ENCODE measurements at regions not wholly inside any gene's neighbourhood (a gene's known extent, or its start where the extent isn't known, plus 50 kb on each side); places are given as distances from the start of the nearest gene placed in this dataset.

- H3K36me3 Mint-ChIP-seq (ENCODE audit: low read depth): no peaks in the 10 kb centered on the region
- no peak for DNase-seq
- ChIA-PET CTCF (no interaction called here), POLR2A (no interaction called here)
- H3K27ac Mint-ChIP-seq: no peak overlapping the region
- H3K4me3 Mint-ChIP-seq: no peak overlapping the region
- no peak for ATAC-seq (ENCODE audit: low read depth)
- intact Hi-C loops (cut with micrococcal nuclease): no loop called here
- no peaks in the 10 kb centered on the region for H3K27me3 Mint-ChIP-seq
- H3K4me1 Mint-ChIP-seq: no peaks in the 10 kb centered on the region
- peaks cover 7% of the 10 kb centered on the region for H3K9me3 Mint-ChIP-seq
- TF ChIP-seq CTCF (IDR thresholded peaks at IDR 0.05): no peak
Measured at GRCh38 chr13:89755729-89756492, 1591.6 kb upstream of the MIR17HG start.

- intact Hi-C loops (cut with micrococcal nuclease): no loop called here
- CTCF ChIA-PET: no interaction called here
- Mint-ChIP-seq H3K36me3 (ENCODE audit: low read depth) (no peaks in the 10 kb centered on the region), H3K27me3 (no peaks in the 10 kb centered on the region), H3K9me3 (peaks cover 2% of the 10 kb centered on the region), H3K4me1 (no peaks in the 10 kb centered on the region), H3K4me3 (no peak overlapping the region), H3K27ac (no peak overlapping the region)
- POLR2A ChIA-PET: no interaction called here
- DNase-seq (no peak), ATAC-seq (ENCODE audit: low read depth) (no peak)
- TF ChIP-seq CTCF (IDR thresholded peaks at IDR 0.05): no peak
Measured at GRCh38 chr13:89763005-89763404, 1584.5 kb upstream of the MIR17HG start.

GRCh38 chr13:89783221-89783755 is 1564.2 kb upstream of the MIR17HG start:
- Mint-ChIP-seq H3K4me1 (no peaks in the 10 kb centered on the region), H3K4me3 (no peak overlapping the region), H3K36me3 (ENCODE audit: low read depth) (no peaks in the 10 kb centered on the region), H3K27ac (no peak overlapping the region), H3K9me3 (peaks cover 3% of the 10 kb centered on the region), H3K27me3 (no peaks in the 10 kb centered on the region)
- POLR2A ChIA-PET: no interaction called here
- DNase-seq: no peak
- TF ChIP-seq CTCF (IDR thresholded peaks at IDR 0.05): no peak
- intact Hi-C loops (cut with micrococcal nuclease): no loop called here
- ATAC-seq (ENCODE audit: low read depth): no peak
- CTCF ChIA-PET: no interaction called here

GRCh38 chr13:89784161-89784809 is 1563.2 kb upstream of the MIR17HG start:
- no peaks in the 10 kb centered on the region for H3K27me3 Mint-ChIP-seq
- ChIA-PET CTCF (no interaction called here), POLR2A (no interaction called here)
- TF ChIP-seq CTCF (IDR thresholded peaks at IDR 0.05): no peak
- ATAC-seq (ENCODE audit: low read depth) (no peak), DNase-seq (no peak)
- intact Hi-C loops (cut with micrococcal nuclease): no loop called here
- H3K9me3 Mint-ChIP-seq: peaks cover 6% of the 10 kb centered on the region
- no peak overlapping the region for H3K27ac Mint-ChIP-seq
- H3K4me3 Mint-ChIP-seq: no peak overlapping the region
- H3K36me3 Mint-ChIP-seq (ENCODE audit: low read depth): no peaks in the 10 kb centered on the region
- H3K4me1 Mint-ChIP-seq: no peaks in the 10 kb centered on the region

- H3K4me1 Mint-ChIP-seq: no peaks in the 10 kb centered on the region
- CTCF ChIA-PET: no interaction called here
- H3K36me3 Mint-ChIP-seq (ENCODE audit: low read depth): no peaks in the 10 kb centered on the region
- ATAC-seq (ENCODE audit: low read depth): no peak
- POLR2A ChIA-PET: no interaction called here
- no peak overlapping the region for H3K27ac Mint-ChIP-seq
- TF ChIP-seq CTCF (IDR thresholded peaks at IDR 0.05): no peak
- H3K4me3 Mint-ChIP-seq: no peak overlapping the region
- no peak for DNase-seq
- intact Hi-C loops (cut with micrococcal nuclease): no loop called here
- peaks cover 8% of the 10 kb centered on the region for H3K9me3 Mint-ChIP-seq
- H3K27me3 Mint-ChIP-seq: no peaks in the 10 kb centered on the region
Measured at GRCh38 chr13:89786531-89786930, 1561.0 kb upstream of the MIR17HG start.
